ENCODE measurements at regions not wholly inside any gene's neighbourhood (a gene's known extent, or its start where the extent isn't known, plus 50 kb on each side); places are given as distances from the start of the nearest gene placed in this dataset.
A peak's percentile ranks its signal among the peaks of the same experiment; 100 is the strongest.

DNA sequence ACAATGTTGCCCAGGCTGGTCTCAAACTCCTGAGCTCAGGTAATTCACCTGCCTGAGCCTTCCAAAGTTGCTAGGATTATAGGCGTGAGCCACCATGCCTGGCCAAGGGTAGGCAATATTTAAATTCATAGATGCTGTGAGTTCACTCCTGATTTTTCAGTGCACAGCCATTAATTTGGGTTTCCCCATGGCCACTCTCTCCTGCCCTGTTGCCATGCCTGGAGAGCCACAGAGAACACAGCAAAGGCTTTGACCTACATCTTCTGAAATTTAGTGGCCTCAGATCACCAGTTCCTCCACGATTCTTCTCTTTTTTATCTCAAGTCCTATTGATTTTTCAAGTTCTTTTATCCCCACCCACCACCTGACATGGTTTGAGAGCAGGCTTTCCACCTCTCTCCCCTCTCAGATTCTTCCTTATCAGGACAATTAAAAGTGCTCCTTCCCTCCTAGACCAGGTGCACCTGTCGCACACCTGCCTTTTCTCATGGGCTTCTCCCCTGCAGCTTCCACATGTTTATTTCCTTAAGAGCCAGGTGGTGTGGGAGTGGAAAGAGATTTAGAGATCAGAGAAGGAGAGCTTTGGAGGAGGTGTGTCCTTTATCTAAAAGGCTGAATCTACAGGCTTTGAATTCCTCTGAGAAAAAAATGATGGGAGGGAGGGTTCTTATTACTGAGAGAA is 123.8 kb downstream of the ADRA2A start:
- peak; percentile 14 for DNase-seq (ENCODE audit: low spot score)

DNA sequence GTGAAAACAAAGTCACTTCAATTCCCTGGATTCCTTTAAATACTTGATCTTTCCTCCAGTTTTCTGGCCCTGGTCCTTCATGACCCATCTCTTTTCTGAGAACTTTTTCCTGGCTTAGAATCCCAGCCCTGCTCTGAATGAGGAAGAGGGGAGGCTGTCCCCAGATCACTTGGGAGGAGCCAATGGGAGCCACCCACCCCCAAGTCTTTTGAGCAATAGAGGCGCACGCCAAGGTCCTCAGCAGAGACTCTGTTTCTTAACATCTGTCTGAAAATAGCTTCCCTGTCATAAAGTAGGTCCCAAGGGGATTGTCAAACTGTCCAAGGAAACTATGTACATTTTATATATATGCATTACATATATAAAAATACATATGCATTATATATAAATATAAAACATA is 126.8 kb downstream of the ADRA2A start:
- no peak for DNase-seq (ENCODE audit: low spot score)

DNA sequence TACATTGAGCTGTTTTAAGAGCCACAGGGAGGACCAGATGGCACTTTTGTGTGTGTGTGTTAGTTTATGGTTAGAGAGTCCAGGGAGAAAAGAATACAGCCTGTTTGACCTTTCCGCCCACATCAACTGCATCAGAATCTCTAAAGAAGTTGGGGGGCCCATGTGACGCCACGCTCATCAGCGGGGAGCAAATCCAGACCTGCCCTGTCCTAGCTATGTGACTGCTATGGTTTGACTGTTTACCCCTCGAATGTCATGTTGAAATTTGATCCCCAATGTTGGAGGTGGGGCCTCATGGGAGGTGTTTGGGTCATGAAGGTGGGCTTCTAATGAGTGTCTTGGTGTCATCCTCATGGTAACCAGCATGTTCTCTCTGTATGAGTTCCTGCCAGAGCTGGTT is 128.0 kb downstream of the ADRA2A start:
- no peak for DNase-seq (ENCODE audit: low spot score)

DNA sequence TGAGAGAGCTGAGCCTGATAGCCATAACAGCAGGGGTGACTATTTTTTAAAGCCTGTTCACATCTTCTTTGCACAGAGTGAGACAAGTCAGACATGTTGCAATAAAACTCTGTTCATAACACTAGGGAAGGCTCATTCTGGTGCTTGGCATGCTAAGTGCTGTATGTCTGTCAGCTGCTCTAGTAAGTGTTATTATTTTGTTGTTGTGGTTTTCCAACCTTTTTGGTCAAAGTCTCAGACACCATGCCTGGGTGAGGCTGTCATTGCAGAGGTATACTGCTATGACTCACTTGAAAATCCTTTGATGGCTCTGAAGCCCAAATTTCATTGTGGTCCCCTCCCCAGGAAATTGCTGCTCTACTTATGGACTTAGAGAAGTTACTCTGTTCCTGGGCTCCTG is 129.7 kb downstream of the ADRA2A start:
- no peak for DNase-seq (ENCODE audit: low spot score)

DNA sequence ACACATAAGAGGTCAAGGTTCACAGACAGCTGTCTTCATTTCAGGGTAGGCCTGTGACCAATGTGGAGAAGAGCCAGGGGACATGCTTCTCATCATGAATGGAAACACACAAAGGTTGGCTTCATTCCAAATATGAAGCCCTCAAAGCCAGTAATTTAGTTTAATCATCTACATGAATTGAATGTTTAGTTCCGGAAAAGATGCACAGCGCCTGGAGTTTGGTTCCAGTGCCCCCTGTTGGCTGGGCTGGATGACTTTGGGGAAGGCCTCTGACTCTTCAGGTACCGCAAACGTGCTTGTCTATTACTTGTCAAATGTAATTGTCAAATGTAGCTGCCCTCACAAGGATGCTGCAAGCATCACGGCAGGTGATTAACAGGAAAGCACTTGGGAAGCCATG is 130.7 kb downstream of the ADRA2A start:
- DNase-seq (ENCODE audit: low spot score) = peak; percentile 55

DNA sequence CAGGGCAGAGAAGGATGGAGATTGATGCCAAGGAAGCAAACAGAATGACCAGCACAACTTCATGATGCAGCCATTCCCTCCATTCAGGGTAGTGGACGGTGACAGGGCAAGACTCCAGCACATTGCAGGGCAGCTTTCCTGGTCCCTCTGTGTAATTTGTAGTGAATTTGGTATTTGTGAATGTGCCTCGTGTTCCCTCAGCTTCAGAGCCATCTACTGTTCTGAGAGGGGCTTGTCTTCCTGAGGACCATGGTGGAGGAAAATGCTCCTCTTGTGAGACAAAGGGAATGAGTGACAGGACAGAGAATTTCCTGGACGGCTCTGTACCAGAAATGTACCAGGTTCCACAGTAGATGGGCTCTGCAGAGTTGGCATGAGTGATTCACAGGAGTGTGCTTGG is 132.1 kb downstream of the ADRA2A start:
- no peak for DNase-seq (ENCODE audit: low spot score)

DNA sequence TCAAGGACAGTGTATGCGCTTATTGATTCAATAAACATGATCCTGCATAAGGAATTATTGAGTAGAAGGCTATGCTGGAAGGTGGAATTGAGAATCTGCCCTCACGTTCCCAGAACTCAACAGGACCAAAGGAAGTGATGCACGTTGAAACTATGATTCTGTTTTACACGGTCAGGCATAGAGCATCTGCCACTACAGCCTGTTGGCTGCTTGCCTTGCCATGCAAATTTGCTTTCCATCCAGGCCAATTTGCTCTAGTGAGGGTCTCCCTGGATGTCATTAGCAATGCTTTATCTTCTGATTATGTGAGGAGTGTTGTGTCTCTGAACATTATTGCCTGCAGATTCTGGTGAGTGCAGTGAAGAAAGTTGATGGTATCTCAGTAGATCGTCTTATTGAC is 132.9 kb downstream of the ADRA2A start:
- no peak for DNase-seq (ENCODE audit: low spot score)

DNA sequence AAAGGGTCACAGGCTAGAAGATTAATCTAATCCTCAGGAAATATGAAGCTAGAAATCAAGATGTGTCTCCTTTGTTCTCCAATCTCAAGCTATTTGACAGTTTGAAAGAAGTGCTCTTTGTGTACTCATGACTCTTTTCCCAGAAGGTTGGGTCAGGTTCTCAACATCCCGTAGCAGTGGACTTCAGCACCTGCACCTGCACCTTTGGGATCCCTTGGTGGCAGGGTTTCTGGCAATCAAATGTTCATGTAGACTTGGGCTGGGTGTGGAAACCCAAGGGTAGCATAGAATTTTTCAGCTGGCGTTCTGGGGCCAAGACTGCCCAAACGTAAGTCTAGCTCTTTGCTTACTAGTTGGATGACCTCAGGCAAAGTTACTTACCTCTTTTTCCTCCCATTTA is 134.4 kb downstream of the ADRA2A start:
- DNase-seq (ENCODE audit: low spot score) = no peak

DNA sequence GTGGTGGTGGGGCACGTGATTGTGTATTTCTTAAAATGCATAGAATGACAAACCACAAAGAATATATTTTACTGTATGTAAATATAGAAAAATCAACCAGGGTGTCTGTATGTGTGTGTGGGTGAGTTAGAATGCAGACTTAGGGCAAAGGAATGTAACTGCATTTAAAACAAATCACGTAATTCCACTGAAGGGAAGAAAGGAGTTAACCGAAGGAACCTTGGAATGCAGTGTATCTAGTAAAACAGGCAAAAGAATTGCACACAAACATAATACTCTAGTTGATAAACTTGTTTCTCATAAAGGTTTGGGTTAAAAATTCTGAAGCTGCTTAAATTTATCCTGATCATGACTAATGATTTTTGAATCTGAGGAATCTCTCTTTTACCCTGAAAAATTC is 134.9 kb downstream of the ADRA2A start:
- DNase-seq (ENCODE audit: low spot score) = no peak

DNA sequence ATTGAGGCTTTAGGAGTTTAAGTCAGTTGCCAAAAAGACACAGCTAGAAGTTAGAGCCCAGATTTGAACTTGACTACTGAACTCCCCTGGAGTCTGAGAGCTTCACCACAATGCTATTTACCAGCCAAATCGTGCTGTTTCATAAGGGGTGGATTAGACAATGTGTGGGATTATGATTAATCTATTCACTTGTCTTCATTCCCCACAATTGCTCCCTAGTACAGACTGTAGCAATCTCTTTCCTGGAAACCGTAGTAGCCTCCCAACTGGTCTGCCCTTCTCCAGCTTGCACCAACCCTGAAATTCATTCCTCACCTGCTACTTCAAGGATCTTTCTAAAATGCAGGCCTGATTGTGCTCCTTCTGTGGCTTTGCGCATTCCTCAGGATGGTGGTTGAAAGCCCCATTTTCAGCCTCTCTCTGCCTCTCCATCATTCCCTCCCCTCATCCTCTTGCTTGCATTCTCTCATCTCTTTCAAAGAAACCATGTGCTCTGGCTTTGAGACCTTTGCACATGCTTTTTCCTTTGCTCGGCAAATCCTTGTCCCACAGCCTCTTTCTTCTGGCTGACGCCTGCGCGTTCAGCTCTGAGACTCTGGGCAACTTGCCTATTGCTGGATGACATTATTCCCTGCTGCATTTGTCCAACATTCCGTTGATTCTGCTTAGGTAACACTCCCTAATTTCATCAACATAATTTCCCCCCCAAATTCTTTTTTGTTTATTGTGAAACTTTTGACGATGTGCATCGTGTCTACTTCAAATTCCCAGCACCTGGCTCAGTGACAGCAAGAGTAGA is 145.1 kb downstream of the ADRA2A start:
- DNase-seq (ENCODE audit: low spot score) = no peak

DNA sequence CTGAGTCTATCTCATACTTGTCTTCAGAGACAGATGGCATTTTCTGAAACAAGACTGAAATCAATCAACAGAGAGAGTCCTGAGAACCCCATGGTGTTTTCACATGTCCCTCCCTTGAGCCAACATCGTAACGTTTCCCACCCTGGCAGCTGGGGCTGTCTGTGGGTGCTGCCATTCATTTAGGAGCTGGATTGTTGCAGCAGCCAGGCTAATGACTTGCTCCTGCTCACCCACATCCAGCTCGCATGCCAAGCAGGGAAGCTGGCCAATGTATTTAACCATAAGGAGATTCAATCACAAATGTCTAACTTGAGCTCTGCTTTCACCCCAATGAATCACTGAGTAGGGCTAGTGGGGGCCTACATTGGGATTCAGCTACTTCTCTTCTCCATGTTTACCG is 146.1 kb downstream of the ADRA2A start:
- no peak for DNase-seq (ENCODE audit: low spot score)

DNA sequence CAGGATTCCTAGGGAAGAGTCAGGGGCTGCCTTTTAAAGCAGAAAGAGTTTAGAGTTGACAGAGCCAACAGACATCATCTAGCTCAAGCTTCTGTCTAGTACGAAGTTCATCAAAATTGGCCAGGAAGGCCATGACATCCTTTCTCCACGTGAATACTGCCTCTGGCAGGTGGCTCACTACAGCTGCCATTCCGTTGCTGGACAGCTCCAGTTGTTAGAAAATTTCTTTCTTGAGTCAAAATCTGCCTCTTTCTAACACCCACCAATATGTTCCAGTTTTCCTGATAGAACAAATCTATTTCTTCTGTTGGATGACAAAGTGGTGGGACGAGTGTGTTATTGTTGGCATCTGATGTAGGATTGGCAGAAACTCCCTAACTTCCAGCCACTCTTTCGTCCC is 154.9 kb downstream of the ADRA2A start:
- DNase-seq (ENCODE audit: low spot score) = no peak

DNA sequence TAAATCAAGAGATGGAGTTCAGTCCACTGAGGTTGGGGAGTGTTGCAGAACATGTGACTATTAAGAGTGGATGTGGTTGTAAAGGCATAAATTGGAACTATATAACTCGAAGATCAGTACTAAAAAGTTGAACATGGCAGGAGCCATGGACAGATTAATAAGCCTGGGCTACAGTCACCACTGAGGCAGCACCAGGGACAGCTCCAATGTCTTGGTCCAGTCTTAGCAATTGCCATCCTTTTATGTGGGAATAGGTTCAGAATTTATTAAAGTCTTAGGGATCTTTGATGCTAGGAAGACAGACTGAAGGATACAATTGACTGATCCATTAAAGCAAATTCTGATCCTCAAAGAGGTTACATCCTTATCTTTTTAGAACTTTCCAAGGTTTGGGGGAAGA is 156.6 kb downstream of the ADRA2A start:
- peak; percentile 21 for DNase-seq (ENCODE audit: low spot score)

DNA sequence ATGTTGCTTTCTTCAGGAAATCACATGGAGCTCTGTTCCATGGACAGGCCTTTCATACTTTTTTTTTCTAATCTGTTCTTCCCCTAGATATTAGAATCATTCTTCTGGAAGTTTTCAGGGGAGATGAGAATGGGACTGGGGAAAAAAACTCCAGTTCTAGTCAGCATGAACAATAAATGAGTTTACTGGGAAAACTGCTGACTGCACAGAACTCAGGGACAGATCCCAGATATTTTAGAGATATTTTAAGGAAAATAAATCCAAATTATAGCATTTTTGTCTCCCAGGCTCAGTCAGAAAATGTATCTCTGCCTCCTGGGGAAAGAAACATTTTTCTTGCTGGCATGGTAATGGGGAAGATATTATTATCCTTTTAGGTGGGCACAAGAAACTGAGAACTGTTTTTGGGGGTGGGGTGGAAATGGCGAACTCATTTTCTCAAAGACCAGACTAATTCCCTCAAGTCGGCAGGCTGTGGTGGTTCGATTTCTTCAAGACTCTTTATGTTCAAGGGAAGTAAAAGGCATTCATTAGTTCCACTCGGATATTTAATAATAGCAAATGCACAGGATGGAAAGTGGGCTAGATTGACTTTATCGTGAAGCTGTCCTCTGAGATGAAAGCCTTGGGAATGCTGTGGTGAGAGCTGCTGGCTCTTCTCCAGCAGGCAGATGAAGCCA is 157.5 kb downstream of the ADRA2A start:
- no peak for DNase-seq (ENCODE audit: low spot score)

DNA sequence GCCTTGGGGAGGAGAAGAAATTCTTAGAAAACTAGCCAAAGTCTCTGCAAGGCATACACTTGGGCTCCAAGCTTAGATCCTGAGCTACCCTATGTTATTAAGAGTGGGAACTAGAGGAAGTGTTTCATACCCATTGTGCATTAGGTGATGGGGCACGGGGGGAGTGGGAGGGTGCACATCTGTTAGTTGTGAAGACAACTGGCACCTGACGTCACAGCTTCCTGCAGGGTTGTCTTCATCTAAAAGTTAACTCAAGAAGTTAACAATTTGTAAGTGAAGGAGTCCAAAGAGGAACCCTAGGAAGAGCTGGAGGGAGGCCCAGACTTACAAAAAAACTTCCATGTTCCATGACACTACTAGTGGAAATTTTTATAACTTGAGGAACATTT is 158.1 kb downstream of the ADRA2A start:
- DNase-seq (ENCODE audit: low spot score) = no peak

DNA sequence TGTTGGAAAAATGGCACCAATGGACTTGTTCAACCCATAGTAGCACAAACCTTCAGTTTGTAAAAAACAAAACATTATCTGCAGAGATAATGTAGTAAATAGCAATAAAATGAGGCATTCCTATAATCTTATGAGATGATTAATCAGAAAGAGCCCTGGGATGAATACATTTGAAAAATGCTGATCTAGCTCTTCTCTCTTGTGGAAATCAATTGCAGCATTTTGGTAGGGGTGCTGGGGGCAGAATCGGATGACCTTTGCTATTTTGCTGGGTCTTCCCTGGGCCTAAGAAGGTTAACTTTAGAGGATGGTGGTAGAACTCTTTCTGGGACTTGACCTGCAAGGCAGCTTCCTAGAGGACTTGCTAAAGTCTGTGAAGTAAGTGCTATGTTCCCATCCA is 163.5 kb downstream of the ADRA2A start:
- no peak for DNase-seq (ENCODE audit: low spot score)

DNA sequence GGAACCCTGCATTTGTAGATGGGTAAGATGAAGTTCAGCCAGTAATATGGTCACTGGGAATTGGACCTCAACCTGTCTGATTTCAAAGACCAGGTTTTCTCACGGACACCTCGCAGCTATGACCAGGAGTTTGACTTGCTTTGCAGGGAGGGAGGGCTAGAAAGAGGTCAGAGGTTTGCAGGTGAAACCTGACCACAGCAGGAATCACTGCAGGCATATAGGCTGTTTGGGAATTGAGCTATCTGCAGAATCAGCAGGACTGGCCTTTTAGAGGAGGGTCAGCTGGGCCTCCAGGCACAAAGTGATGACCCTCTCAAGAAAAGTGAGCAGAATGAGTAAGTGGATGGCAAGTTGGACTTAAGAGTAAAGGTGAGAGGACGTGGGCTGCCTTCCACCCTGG is 166.3 kb downstream of the ADRA2A start:
- no peak for DNase-seq (ENCODE audit: low spot score)

DNA sequence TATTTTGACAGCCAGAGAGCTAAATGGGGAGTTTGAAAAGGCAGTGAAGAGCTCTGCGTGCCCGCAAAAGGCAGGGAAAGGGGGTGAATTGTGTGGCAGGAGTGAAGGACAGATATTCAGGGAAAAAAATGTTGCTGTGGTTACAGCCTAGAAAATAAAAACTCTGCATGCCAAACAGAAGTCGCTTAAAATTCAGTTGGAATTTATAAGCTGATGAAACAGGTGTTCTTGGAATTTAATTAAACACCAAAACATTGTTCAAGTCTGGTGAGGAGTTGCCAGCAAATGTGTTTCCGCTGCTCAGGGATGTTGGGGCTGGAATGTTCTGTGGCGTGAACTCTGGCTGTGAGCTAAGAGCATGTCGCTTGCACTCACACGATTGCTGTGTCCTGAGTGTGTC is 169.3 kb downstream of the ADRA2A start:
- DNase-seq (ENCODE audit: low spot score) = no peak

DNA sequence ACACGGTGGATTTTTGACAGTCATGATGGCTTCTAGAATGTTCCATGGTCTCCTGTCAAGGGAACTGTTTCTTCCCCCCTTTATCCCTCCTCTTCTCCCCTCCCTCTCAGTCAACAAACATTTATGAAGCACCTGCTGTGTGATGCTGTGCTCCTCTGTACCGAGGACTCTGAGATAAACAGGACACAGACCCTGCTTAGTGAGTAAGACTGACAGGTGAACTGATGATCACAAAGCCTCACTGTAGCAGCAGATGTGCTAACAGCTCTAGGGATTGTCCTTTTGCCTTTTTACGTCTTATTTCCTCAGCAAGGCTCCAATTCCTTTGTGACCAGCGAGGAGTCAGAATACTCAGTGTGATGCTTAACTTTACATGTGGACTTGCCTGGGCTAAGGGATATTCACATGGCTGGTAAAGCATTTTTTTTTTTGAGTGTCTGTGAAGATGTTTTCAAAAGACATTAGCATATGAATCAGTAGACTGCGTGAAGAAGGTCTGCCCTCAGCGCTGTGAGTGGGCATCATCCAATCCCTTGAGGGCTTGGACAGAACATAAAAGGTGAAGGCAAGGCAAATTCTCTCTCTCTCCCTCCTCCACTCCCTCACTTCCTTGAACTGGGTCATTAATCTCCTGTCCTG is 170.1 kb downstream of the ADRA2A start:
- DNase-seq (ENCODE audit: low spot score) = no peak

DNA sequence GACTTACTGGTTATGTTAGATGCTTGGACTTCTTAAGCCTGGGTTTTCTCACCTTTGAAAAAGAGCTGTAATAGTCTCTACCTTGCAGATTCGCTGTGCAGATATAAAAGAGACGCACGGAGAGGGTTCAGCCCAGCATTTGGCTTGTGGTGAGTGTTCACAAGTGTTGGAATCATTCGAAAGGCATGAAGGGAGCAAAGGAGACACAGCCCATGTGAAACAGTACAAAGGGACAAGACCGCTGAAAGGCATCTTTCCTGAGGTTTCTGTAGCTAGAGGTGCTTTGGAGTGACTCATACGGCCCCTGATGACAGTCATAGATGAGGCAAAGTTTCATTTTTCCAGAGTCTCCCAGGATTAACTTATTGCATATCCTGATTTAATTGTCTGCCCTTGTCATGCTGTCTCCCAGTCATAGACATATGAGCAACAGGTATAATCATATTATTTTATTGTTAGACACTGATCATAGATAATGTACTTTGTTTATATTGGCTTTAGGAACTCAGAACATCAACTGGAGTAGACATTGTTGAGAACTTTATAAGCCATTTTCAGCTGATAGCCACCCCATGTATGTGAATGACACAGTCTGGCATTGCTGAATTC is 171.1 kb downstream of the ADRA2A start:
- no peak for DNase-seq (ENCODE audit: low spot score)

DNA sequence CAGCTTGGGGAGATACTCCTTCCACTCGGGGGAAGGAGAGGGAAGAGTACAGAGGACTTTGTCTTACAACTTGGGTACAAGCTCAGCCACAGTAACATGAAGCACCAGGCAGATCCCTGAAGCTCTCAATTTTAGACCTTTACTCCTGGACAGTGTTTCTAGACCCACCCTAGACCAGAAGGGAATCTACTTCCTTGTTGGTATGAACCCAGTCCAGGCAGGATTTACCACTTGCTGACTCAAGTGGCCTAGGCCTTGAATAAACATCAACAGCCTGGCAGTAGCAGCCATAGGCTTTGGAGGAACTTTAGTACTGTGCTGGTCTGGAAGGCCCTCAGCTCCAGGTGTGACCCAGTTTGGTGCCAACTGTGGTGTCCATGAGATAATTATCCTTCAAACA is 173.1 kb downstream of the ADRA2A start:
- DNase-seq (ENCODE audit: low spot score) = peak; percentile 12

DNA sequence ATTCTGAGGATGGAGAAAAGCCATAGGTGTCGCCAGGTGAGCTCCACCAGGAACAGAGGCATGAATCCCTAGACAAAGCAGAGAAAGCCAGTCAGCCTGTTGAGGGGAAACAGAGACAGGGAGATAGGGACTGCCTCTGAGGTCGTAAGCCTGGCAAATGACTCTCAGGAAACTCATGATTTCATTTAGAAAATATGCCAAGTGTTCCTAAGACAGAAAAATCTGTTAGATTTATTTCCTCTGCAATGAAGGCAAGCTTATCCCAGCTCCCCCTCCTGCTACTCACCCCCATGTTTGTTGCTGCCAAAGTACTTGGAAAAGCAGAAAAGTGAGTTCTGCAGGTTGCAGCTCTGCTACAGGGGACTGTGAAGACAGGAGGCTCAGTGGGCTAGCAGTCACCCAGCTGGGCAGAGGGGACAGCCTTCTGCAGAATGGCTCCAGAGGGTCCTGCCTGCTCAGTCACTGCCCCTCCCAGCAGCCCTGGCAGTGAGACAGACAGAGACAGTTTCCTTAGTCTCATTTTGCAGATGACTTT is 184.3 kb downstream of the ADRA2A start:
- no peak for DNase-seq (ENCODE audit: low spot score)

Data from HT-29 (cell line).